ENCODE measurements at regions not wholly inside any gene's neighbourhood (a gene's known extent, or its start where the extent isn't known, plus 50 kb on each side); places are given as distances from the start of the nearest gene placed in this dataset.
A peak's percentile ranks its signal among the peaks of the same experiment; 100 is the strongest.

- no peak for DNase-seq
These were observed 70.4 kb upstream of the BACH1 start for GRCh38 chr21:29228306-29228705.

DNA sequence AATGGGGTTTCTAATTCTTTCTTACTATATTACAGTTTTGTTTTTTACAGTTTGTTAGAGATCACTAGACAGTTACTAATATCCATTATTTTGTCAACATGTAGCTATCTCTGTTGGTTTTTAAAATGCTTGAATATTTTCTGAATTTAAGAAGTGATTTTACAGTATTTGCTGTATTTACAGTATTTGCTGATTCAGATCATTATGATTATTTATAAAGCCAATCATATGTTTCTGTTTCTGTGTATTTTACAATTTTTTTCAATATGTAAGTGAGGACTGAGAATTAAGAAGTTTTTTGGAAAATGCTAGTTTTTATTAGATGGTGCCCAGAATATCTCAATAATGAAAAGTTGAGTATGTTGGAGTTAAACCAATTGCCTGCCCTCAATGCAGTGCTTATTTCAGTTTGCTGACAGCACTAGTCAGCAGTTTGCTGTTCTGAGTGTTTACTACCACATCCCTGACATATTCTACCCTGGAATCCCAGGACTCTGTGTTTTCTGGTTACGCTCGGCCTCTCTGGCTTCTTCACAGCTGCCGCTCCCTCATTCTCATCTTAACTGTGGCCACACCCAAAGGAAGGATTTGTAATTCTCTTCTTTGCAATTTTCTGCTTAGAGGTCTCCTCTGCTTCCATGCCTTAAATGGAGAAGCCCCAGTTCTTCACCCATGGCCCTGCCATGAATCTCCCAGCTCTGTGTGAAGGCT, 68.0 kb upstream of the BACH1 start:
- peak; percentile 34 for DNase-seq

DNA sequence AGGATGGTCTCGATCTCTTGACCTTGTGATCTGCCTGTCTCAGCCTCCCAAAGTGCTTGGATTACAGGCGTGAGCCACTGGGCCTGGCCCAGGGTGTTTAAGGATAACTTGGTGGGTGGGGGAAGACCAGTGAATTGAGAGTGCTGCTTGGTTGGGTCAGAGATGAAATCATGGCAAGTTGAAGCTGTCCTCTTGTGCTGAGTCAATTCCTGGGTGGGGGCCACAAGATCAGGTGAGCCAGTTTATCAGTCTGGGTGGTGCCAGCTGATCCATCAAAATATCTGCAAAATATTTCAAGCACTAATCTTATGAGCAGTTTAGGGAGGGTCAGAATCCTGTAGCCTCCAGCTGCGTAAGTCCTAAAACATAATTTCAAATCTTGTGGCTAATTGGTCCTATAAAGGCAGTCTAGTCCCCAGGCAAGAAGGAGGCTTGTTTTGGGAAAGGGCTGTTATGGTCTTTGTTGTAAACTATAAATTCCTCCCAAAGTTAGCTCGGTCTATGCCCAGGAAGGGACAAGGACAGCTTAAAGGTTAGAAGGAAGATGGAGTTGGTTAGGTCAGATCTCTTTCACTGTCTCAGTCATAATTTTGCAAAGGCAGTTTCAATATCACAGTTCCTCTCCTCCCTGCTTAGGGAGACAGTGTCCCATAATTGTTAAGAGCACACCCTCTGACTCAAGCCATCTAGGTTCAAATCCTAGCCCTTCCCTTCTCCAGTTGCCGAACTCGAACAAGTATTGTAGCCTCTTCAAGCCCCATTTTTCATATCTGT, 66.8 kb upstream of the BACH1 start:
- DNase-seq, result no peak

DNA sequence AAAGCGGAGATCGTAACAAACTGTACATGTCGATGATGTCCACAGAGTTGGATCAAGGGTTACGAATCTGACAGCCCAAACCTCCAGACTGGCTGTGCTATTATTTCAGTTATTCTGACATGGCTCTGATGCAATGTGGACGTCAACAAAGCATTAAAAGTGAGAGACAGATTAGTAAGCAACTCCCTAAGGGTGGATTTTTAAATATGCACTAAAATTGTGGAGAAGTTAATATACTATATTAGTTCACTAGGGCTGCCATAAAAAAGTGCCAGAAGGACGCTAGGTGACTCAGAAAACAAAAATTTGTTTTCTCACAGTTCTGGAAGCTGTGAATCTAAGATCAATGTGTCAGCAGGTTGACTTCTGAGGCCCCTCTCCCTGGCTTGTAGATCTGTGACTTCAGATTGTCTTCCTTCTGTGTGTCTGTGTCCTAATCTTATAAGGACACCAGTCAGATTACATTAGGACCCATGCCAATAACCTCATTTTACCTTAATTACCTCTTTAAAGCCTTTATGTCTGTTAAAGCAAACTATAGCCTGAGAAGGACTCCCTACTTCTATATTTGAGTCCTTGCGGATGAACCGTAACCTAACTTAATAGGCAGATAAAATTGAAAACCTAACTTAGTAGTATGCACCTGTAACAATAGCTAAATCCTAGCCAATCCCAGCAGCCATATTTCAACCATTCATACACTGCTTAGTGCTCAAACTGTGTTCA, 66.0 kb upstream of the BACH1 start:
- DNase-seq, result peak; percentile 87

DNA sequence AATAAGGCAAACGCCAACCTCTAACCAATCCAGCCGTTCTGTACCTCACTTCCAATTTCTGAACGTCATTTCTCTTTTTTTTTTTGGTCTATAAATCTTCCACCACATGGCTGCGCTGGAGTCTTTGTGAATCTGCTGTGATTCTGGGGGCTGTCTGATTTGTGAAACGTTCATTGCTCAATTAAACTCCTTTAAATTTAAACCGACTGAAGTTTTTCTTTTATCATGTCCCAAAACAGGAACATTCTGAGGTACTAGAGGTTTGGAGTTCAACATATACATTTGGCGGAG, 65.5 kb upstream of the BACH1 start:
- DNase-seq, result no peak

DNA sequence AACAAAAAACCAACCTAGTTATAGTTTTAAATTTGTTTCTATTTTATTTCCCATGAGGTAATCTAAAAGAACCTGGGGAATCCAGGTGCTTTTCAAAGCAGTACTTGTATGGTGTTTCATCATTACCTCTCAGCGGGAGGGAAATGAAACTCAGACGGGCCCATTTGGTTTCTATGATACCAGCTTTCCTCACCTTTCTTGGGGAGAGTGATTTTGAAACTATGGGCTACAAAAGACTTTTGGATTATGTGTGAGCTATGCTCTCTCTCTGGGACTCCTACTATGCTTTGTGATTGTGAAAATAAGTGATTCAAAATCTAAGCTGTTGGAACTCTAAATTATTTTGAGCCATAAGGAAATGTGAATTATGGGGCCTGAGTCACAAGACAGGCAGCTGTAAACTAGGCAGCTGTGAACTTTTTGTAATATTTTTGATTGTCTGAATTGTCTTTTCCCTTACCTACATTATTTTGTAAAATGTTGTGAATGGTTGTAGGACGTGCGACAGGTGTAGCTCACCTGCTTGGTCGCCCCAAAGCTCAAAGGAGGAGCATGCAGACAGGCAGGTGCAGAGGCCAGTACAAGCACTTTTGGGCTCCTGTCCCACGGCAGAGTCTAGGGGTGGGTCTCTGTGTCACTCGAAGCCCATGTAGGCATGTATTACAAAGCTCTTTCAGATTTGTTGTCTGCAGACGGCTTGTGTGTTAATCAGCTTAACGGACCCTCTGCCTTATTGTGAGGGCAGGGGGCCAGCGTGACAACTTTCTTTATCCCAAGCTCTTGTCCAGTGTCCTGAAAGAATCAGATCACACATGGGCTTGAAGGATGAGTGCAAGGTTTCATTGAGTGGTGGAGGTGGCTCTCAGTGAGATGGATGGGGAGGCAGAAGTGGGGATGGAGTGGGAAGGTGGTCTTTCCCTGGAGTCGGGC, 64.8 kb upstream of the BACH1 start:
- DNase-seq, result peak; percentile 90

DNA sequence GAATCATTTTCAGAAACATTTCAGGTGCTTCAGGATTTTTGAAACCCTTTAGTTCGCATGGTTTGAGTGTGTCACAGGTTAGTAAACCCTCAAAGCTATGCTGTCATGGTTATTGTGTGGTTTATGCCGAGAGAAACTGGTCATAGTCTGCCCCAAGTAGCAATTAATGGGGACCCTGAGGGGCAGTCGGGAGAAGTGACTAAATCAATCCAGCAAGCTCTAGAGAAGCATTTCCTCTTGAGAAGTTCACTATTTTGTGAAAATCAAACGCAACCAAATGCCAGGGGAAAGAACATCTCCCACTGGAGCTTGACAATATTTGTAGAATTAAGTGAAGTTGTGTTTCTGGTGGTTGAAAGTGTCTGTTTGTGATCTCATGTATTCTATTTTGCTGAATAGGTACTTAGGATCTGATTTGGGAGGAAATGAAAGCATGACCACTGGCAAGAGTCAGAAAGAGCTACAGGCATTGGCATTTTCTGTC, 63.0 kb upstream of the BACH1 start:
- DNase-seq, result no peak

DNA sequence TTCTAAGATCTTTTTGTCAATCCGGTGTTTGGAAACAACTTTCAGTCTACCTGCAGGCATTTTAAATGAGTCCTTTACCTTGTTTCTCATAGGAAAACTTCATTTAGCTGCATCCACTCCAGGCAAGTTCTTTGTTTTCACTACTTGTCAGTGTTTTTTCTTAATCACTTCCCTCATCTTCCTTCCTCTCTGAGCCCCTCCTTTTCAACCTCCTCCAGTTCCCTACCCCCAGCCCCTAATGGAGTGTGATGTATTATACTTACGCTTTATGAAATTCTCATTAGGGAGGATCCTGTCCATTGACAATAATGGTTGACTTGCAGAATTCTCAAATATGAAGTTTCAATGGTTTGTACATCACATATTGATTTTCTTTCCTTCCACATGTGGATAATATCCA, 62.5 kb upstream of the BACH1 start:
- DNase-seq, result no peak

DNA sequence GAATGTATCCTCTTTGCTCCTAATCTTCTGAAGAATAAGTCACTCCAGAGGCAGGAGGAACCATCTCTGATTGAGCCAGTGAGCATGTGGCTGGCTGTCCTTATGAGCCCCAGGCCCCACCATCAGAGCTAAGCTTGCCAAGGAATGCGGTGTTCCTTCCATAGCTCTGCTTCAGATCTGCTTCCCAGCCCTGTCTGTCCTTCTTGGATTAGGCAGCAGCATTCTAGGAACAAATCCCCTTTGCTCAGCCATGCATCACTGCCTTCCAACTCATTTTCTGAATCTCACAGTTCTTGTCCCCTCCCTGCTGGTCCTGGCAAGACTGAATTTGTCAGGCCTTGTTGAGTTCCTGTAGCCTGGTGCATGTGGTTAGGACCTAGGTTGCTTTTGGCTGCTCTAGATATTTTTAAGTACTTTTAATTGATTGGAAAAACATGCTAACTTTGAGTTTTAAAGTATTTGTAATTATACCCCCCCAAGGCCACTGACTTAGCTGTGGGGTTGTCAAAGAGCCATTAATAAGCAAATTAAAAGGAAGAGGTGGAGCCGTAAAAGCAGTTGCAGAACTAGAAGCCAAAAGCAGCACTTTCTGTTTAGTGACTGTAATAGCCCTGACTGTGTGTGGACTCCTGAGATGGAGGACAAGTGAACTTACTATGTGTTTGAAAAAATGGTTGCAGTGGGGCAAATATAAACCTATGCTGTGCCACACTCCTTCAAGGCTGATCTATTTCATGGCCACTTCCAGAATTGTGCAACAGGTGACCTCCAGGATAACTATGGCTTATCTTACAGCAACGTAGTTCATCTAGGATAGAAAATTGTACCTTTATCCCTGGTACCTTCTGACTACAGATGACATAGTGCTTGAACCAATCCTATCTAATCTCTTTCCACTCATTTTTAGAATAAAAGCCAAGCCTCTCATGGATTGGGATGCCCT, 61.3 kb upstream of the BACH1 start:
- peak; percentile 90 for DNase-seq

DNA sequence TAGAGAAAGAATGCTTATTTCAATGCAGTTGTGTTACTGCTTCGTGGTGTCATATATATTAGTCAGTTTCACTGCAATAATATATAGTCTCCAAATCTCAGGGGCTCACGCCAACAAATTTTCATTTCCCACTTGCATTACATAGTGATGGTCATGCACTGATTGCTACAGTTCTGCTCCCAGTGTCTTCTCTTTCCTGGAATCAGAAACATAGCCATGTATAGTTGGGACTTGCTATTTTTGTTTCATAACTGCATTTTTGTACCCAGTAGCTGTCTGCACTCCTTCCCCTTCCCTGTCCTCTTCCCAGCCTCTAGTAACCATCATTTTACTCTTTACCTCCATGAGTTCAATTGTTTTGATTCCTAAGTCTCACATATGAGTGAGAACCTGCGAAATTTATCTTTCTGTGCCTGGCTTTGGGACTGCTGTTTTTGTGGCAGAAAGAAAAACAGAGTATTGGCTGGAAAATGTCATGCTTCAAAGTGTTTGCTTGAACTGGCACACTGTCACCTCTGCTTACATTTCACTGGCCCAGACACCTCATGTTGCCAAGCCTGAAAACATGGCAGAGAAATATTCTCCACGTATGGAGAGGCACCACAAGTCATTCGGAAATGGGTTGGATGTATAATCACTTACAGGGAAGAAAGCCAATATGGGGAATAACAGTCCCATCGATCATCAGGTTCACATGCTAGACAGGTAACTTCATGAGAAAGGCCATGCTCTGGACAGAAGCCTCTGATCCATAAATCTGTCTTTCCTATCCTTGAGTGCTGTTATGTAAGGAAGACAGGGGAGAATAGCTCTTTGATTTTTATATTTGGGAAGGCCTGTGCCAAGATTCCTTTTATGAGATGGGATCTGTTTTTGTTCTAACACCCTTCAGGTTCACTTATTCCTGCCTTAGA, 60.4 kb upstream of the BACH1 start:
- DNase-seq, result no peak

GRCh38 chr21:29238967-29239290, 59.8 kb upstream of the BACH1 start:
- DNase-seq, result no peak

GRCh38 chr21:29240136-29240535, 58.6 kb upstream of the BACH1 start:
- no peak for DNase-seq

GRCh38 chr21:29242201-29242600, 56.5 kb upstream of the BACH1 start:
- peak; percentile 24 for DNase-seq

- no peak for DNase-seq
These were observed 55.5 kb upstream of the BACH1 start for GRCh38 chr21:29243188-29243587.

- no peak for DNase-seq
These were observed 53.5 kb upstream of the BACH1 start for GRCh38 chr21:29245104-29245643.

DNA sequence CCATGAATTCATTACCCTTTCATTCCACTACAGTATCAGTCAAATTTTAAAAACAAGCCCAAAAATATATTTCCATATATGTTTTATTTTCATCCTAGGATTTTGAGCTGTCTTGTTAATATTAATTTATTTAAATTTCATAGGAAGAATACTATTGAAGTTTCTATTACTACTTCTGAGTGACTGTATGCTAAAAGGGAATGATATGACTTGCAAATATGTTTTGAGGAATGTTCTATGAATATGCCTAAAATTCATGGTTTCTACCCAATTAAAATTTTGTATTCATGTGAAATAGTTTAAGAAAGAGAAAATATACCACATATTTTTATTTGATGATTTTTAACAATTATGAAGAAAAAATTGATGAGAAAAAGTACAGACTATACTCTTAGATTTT, 52.9 kb upstream of the BACH1 start:
- DNase-seq, result no peak

GRCh38 chr21:29246614-29247013, 52.1 kb upstream of the BACH1 start:
- DNase-seq, result no peak

- DNase-seq, result no peak
These were observed 50.6 kb upstream of the BACH1 start for GRCh38 chr21:29248124-29248523.

Measured in NCI-H82 (cell line).